ENCODE measurements at regions not wholly inside any gene's neighbourhood (a gene's known extent, or its start where the extent isn't known, plus 50 kb on each side); places are given as distances from the start of the nearest gene placed in this dataset.

DNA sequence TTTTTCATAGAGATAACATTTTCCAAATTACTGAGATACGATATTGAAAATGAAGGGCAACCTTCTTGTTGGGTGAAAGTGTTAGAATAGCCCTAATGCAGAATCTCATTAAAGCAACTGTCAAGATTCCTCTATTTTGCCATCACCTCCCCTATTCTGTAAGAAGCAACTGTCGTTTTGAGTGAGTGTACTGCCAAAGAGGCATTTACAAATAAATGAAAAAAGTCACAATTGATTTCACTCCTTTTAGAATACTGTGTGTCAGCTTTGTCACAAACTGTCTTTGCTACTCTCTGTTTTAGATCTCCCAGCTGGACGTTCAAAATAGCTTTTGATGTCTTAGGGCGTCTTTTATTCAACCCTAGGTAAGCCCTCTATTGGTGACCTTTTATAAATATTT, 322.8 kb upstream of the NAALADL2 start:
- Histone ChIP-seq H3K9ac (ENCODE audit: control insufficient read depth, extremely low read depth, insufficient read depth, low read length) (no peak overlapping the region), H3K4me2 (ENCODE audit: control insufficient read depth, extremely low read depth, insufficient read depth, low read depth, low read length) (no peak overlapping the region), H3K79me2 (ENCODE audit: control insufficient read depth, insufficient read depth, low read length) (no peaks in the 10 kb centered on the region), H4K20me1 (ENCODE audit: control insufficient read depth, extremely low read depth, insufficient read depth, low read length) (no peaks in the 10 kb centered on the region), H3K36me3 (ENCODE audit: control insufficient read depth in 2 of 2, extremely low read depth in 1 of 2, insufficient read depth in 2 of 2, low read length in 2 of 2) (no peaks in the 10 kb centered on the region), H3K9me1 (ENCODE audit: control insufficient read depth, extremely low read depth, insufficient read depth, low read length) (no peaks in the 10 kb centered on the region), H2AFZ (ENCODE audit: control insufficient read depth, low read length) (no peak overlapping the region), H3K27me3 (ENCODE audit: control insufficient read depth, extremely low read depth, insufficient read depth, low read length) (no peaks in the 10 kb centered on the region), H3K4me3 (ENCODE audit: control insufficient read depth in 2 of 3, extremely low read depth in 1 of 3, insufficient read depth in 2 of 3, low read depth in 1 of 3, low read length in 3 of 3) (no peak overlapping the region), H3K4me1 (ENCODE audit: control insufficient read depth, extremely low read depth, insufficient read depth, low read length) (peaks cover 13% of the 10 kb centered on the region), H3K9me3 (ENCODE audit: control insufficient read depth, low read depth, low read length) (no peaks in the 10 kb centered on the region), H3K27ac (ENCODE audit: control insufficient read depth, insufficient read depth, low read length) (no peak overlapping the region)
- FAIRE-seq = no peak
- DNase-seq (ENCODE audit: low read depth, low spot score) = no peak
- TF ChIP-seq EZH2 (IDR thresholded peaks at IDR 0.05; ENCODE audit: low read length) (no peak), CTCF (optimal IDR thresholded peaks at IDR 0.05 in 1 of 3, IDR thresholded peaks at IDR 0.05 in 1 of 3, conservative IDR thresholded peaks at IDR 0.05 in 1 of 3; ENCODE audit: extremely low read depth in 1 of 3, insufficient read depth in 2 of 3, low read length in 3 of 3) (no peak)
- dilution Hi-C loops (cut with MboI; ENCODE audit: extremely low pct_ligation_motif_present, low sequenced_read_pairs) = no loop called here

DNA sequence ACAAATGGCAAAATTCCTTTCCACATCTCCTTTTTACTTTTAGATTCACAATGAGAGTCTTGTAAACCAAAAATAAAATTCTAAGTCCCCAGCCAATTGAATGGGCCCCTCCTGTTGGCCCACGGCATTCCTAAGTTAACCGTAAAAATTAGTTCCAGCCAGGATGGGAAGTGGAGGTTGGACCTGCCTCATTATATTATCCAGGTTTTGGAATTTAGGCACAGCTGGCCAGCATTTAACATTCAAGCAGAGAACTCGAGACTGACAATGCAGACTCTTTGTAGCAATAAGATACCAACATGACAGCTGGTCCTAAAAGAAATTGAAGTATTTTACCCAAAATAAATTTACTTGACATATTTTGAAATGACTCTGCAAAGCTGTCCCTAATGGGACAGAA, 321.0 kb upstream of the NAALADL2 start:
- Histone ChIP-seq H3K9me3 (ENCODE audit: control insufficient read depth, low read depth, low read length) (no peaks in the 10 kb centered on the region), H3K4me3 (ENCODE audit: control insufficient read depth in 2 of 3, extremely low read depth in 1 of 3, insufficient read depth in 2 of 3, low read depth in 1 of 3, low read length in 3 of 3) (no peak overlapping the region), H3K79me2 (ENCODE audit: control insufficient read depth, insufficient read depth, low read length) (no peaks in the 10 kb centered on the region), H2AFZ (ENCODE audit: control insufficient read depth, low read length) (no peak overlapping the region), H3K27me3 (ENCODE audit: control insufficient read depth, extremely low read depth, insufficient read depth, low read length) (no peaks in the 10 kb centered on the region), H3K36me3 (ENCODE audit: control insufficient read depth in 2 of 2, extremely low read depth in 1 of 2, insufficient read depth in 2 of 2, low read length in 2 of 2) (no peaks in the 10 kb centered on the region), H3K4me2 (ENCODE audit: control insufficient read depth, extremely low read depth, insufficient read depth, low read depth, low read length) (no peak overlapping the region), H4K20me1 (ENCODE audit: control insufficient read depth, extremely low read depth, insufficient read depth, low read length) (no peaks in the 10 kb centered on the region), H3K4me1 (ENCODE audit: control insufficient read depth, extremely low read depth, insufficient read depth, low read length) (peaks cover 7% of the 10 kb centered on the region), H3K9ac (ENCODE audit: control insufficient read depth, extremely low read depth, insufficient read depth, low read length) (no peak overlapping the region), H3K27ac (ENCODE audit: control insufficient read depth, insufficient read depth, low read length) (no peak overlapping the region), H3K9me1 (ENCODE audit: control insufficient read depth, extremely low read depth, insufficient read depth, low read length) (no peaks in the 10 kb centered on the region)
- DNase-seq (ENCODE audit: low read depth, low spot score) (no peak), FAIRE-seq (no peak)
- dilution Hi-C loops (cut with MboI; ENCODE audit: extremely low pct_ligation_motif_present, low sequenced_read_pairs) = no loop called here
- no peak for TF ChIP-seq CTCF (optimal IDR thresholded peaks at IDR 0.05 in 1 of 3, IDR thresholded peaks at IDR 0.05 in 1 of 3, conservative IDR thresholded peaks at IDR 0.05 in 1 of 3; ENCODE audit: extremely low read depth in 1 of 3, insufficient read depth in 2 of 3, low read length in 3 of 3)
- TF ChIP-seq EZH2 (IDR thresholded peaks at IDR 0.05; ENCODE audit: low read length) = no peak

Measured in keratinocyte (primary cell).